ENCODE measurements at regions not wholly inside any gene's neighbourhood (a gene's known extent, or its start where the extent isn't known, plus 50 kb on each side); places are given as distances from the start of the nearest gene placed in this dataset.

GRCh38 chr4:38255572-38255971 lies 295.4 kb downstream of the PTTG2 start:
- peaks cover 0 to 6% (median 0%) of the 10 kb centered on the region in 3 donors for H3K9me3 ChIP-seq
- no peaks in the 10 kb centered on the region for H3K27me3 ChIP-seq
- no peak overlapping the region for H3K4me3 ChIP-seq
- WGBS, 2 donors: 86 to 97% methylated on average over 2 of the region's 2 CpGs
- TF ChIP-seq, protein P1, sequence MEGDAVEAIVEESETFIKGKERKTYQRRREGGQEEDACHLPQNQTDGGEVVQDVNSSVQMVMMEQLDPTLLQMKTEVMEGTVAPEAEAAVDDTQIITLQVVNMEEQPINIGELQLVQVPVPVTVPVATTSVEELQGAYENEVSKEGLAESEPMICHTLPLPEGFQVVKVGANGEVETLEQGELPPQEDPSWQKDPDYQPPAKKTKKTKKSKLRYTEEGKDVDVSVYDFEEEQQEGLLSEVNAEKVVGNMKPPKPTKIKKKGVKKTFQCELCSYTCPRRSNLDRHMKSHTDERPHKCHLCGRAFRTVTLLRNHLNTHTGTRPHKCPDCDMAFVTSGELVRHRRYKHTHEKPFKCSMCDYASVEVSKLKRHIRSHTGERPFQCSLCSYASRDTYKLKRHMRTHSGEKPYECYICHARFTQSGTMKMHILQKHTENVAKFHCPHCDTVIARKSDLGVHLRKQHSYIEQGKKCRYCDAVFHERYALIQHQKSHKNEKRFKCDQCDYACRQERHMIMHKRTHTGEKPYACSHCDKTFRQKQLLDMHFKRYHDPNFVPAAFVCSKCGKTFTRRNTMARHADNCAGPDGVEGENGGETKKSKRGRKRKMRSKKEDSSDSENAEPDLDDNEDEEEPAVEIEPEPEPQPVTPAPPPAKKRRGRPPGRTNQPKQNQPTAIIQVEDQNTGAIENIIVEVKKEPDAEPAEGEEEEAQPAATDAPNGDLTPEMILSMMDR (IDR thresholded peaks at IDR 0.05): no peak
- no peak for DNase-seq
- no peak overlapping the region for H3K27ac ChIP-seq
- intact Hi-C loops (cut with DNase I): no loop called here
- H3K4me1 ChIP-seq: no peaks in the 10 kb centered on the region
- no peaks in the 10 kb centered on the region for H3K36me3 ChIP-seq

DNA sequence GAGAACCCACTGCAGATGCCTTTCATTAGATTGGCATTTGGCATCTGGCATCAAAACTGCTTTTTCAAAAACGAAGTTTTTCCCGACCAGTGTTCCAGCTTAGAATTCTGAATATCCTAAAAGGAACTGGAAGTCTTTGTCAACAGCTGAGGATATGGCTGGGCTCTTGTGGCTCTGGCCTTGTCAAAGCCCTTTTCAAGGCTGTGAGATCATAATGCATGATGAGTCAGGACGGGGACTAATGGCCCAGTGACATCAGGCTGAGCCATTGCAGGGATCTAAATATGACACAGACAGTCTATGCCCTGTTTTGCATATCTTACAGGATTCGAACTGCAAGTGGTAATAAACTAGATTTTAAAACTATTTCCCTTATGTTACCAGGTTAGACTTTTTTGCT lies 306.4 kb downstream of the PTTG2 start:
- Histone ChIP-seq H3K4me1 (no peaks in the 10 kb centered on the region), H3K9me3 (no peaks in the 10 kb centered on the region), H3K4me3 (no peak overlapping the region), H3K36me3 (no peaks in the 10 kb centered on the region), H3K27ac (no peak overlapping the region), H3K27me3 (no peaks in the 10 kb centered on the region)
- intact Hi-C loops (cut with DNase I): no loop called here
- TF ChIP-seq, protein P1 (IDR thresholded peaks at IDR 0.05): no peak
- TF ChIP-seq POLR2A (IDR thresholded peaks at IDR 0.05): no peak
- no peak for DNase-seq
- 53 to 62% methylated on average over 4 of the region's 4 CpGs for WGBS, 2 donors

DNA sequence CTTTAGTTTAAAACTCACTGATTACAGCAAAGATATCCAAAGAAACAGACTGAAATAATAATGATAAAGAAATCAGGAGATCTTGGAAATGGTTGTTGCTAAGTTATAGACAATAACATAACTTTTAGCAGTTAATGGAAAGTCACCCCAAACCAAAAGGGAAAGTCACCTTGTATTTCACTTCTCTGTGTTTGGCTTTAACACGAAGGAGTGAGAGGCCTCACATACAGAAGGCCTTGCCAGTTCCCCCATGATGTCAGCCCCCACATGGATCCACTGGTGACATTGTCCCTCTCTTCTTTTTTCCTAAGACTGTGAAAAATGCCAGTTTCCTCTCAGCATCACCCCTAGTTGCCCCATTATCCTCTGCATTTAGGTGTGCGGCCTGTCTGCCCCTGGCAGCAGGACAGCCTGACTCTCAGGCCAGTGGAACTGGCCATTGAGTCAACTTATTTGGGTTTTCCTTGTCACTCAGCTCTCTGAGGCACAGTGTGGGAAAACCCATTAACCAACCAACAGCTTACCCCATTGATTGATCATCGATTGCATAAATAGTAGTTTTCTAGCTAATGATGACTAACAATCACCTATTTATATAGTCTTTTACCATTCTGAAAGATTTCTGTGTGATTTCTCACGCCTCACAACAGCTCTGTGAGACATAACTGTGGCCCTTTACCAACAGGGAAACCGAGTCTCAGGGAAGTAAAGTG lies 308.1 kb downstream of the PTTG2 start:
- Histone ChIP-seq H3K36me3 (no peaks in the 10 kb centered on the region), H3K4me3 (no peak overlapping the region), H3K9me3 (no peaks in the 10 kb centered on the region), H3K27me3 (no peaks in the 10 kb centered on the region), H3K4me1 (no peaks in the 10 kb centered on the region), H3K27ac (no peak overlapping the region)
- no peak for DNase-seq
- TF ChIP-seq, protein P1 (IDR thresholded peaks at IDR 0.05): no peak
- no peak for TF ChIP-seq POLR2A (IDR thresholded peaks at IDR 0.05)
- WGBS, 2 donors: 86 to 97% methylated on average over 5 of the region's 5 CpGs
- intact Hi-C loops (cut with DNase I): no loop called here

GRCh38 chr4:38268837-38269236 lies 308.6 kb downstream of the PTTG2 start:
- Histone ChIP-seq H3K9me3 (no peaks in the 10 kb centered on the region), H3K36me3 (no peaks in the 10 kb centered on the region), H3K4me1 (no peaks in the 10 kb centered on the region), H3K27me3 (no peaks in the 10 kb centered on the region), H3K27ac (no peak overlapping the region), H3K4me3 (no peak overlapping the region)
- intact Hi-C loops (cut with DNase I): no loop called here
- no peak for TF ChIP-seq POLR2A (IDR thresholded peaks at IDR 0.05)
- TF ChIP-seq, protein P1 (IDR thresholded peaks at IDR 0.05): no peak
- no peak for DNase-seq
- WGBS, 2 donors: 100% methylated on average over 1 of the region's 1 CpG

DNA sequence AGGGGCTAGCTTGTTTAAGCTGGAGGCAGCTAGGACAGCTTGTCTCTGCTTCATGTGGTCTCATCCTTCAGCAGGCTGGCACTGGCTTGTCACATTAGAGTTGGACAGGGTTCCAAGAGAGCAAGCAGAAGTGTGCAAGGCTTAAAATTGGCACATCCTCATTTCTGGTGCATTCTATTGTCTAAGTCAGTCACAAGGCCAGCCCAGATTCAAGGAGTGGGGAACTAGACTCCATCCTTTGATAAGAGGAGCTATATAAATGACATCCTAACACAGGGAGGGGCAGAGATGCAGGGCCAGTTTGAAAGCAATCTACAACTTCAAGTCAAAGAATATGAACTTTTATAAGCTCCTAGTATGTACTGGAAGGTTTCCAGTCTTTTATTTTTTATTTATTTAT lies 313.2 kb downstream of the PTTG2 start:
- no peak for TF ChIP-seq POLR2A (IDR thresholded peaks at IDR 0.05)
- TF ChIP-seq, protein P1 (IDR thresholded peaks at IDR 0.05): no peak
- DNase-seq: no peak
- H3K4me1 ChIP-seq: peaks cover 0 to 22% (median 3%) of the 10 kb centered on the region in 3 donors
- no peak overlapping the region for H3K4me3 ChIP-seq
- intact Hi-C loops (cut with DNase I): no loop called here
- H3K36me3 ChIP-seq: no peaks in the 10 kb centered on the region
- H3K27me3 ChIP-seq: no peaks in the 10 kb centered on the region
- H3K9me3 ChIP-seq: no peaks in the 10 kb centered on the region
- H3K27ac ChIP-seq: no peak overlapping the region
